GM12878 (cell line): ENCODE measurements at regions not wholly inside any gene's neighbourhood (a gene's known extent, or its start where the extent isn't known, plus 50 kb on each side); places are given as distances from the start of the nearest gene placed in this dataset.

ENCODE experiments used
- BHLHE40 ChIP-seq, 2 experiments: fragments of 450-650 bp in 1 of 2; IDR thresholded peaks; 2 replicates each; pipeline ENCODE4 v1.6.1; 2011 to 2017; ENCODE audit warnings: low read depth in 2 of 2, borderline replicate concordance in 1 of 2, improper control_type of control experiment in 1 of 2, low read length in 1 of 2, mild to moderate bottlenecking in 1 of 2
- CTCF ChIP-seq, 3 experiments: IDR thresholded peaks in 2 of 3; conservative IDR thresholded peaks in 1 of 3; 2 replicates each; pipeline ENCODE4 v1.5.1; 2011; ENCODE audit warnings: low read depth in 3 of 3, low read length in 3 of 3, mild to moderate bottlenecking in 3 of 3, control low read depth in 2 of 3, moderate library complexity in 2 of 3, inconsistent platforms in 1 of 3, mixed read lengths in 1 of 3; ENCODE audit not compliant: control insufficient read depth in 2 of 3, insufficient read depth in 1 of 3; ENCODE audit errors: extremely low read depth in 1 of 3
- EP300 ChIP-seq, 2 experiments: fragments of 150-350 bp in 1 of 2; IDR thresholded peaks; 2 replicates each; pipeline ENCODE4 v1.6.1; 2011 to 2012; ENCODE audit warnings: low read depth in 2 of 2, low read length in 2 of 2, borderline replicate concordance in 1 of 2, improper control_type of control experiment in 1 of 2, inconsistent platforms in 1 of 2; ENCODE audit not compliant: control insufficient read depth in 1 of 2
- TCF3 ChIP-seq: IDR thresholded peaks from 2 replicates; pipeline ENCODE4 v1.6.1; 2012; ENCODE audit warnings: low read depth, mild to moderate bottlenecking, low read length, borderline replicate concordance; ENCODE audit not compliant: insufficient read depth
- YY1 ChIP-seq: IDR thresholded peaks from 2 replicates; pipeline ENCODE4 v1.6.1; 2011; ENCODE audit warnings: low read depth, mild to moderate bottlenecking, low read length
- ZNF24 ChIP-seq: fragments of 450-650 bp; IDR thresholded peaks from 2 replicates; pipeline ENCODE4 v1.6.1; 2017; ENCODE audit warnings: antibody characterized with exemption, mild to moderate bottlenecking

DNA sequence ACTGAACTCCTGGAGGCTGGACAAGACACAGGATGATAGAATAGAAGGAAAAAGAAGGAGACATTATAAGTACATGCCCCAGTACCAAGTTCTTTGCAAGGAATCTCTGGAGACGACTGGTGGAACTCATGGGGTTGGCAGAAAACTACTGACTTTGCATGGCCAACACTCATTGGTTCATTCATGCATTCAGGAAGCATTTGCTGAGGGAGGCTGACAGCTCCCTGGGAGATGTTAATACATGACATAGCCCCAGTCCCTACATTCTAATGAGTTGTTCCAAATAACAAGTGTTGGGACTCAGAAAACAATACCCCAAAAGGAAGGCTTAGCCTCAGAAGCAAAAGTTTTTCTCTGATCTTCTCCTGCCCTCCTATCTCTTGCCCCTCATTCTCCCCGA, 172.8 kb upstream of the IRF2BP2 start:
- TF ChIP-seq EP300 (IDR thresholded peaks at IDR 0.05; ENCODE audit: borderline replicate concordance in 1 of 2, control insufficient read depth in 1 of 2, low read depth in 2 of 2, low read length in 2 of 2) (no peak), YY1 (no peak), CTCF (IDR thresholded peaks at IDR 0.05 in 2 of 3, conservative IDR thresholded peaks at IDR 0.05 in 1 of 3; ENCODE audit: control insufficient read depth in 2 of 3, extremely low read depth in 1 of 3, insufficient read depth in 1 of 3, low read depth in 3 of 3, low read length in 3 of 3) (no peak), TCF3 (no peak), ZNF24 (no peak), BHLHE40 (IDR thresholded peaks at IDR 0.05; ENCODE audit: borderline replicate concordance in 1 of 2, low read depth in 2 of 2, low read length in 1 of 2) (no peak)
